SK-N-SH (cell line): ENCODE measurements at regions not wholly inside any gene's neighbourhood (a gene's known extent, or its start where the extent isn't known, plus 50 kb on each side); places are given as distances from the start of the nearest gene placed in this dataset.

Source experiments
- CTCF ChIA-PET: fragments of 300-600, 350-600 bp; formaldehyde crosslinking; extraction: SDS; loops from one replicate; lab custom pipeline; 2021; lab: Yijun Ruan, JAX
- POLR2A ChIA-PET: fragments of 350-600 bp; sonication (Branson Sonifier 250); formaldehyde crosslinking; extraction: SDS; loops from one replicate; lab custom pipeline; 2020; ENCODE audit warnings: antibody characterized with exemption, inconsistent platforms; lab: Yijun Ruan, JAX
- DNase-seq: peaks from one replicate; pipeline ENCODE4 v3.0.0; 2012
- H2AFZ ChIP-seq: fragments of 200-600 bp; sonication (generic); 2 replicates; pipeline ENCODE4 v1.8.1; 2016; ENCODE audit warnings: antibody characterized with exemption, mild to moderate bottlenecking, low read depth
- H3F3A ChIP-seq: fragments of 200-600 bp; sonication (generic); replicated peaks from 2 replicates; pipeline ENCODE3; 2016; ENCODE audit warnings: antibody characterized with exemption, mild to moderate bottlenecking; ENCODE audit not compliant: insufficient read depth
- H3K27ac ChIP-seq, 2 experiments: fragments of 200-500 bp in 1 of 2; fragments of 200-600 bp in 1 of 2; sonication (Bioruptor generic) in 1 of 2; sonication (generic), shearing (Covaris generic) in 1 of 2; 2 replicates each; pipeline versions ENCODE4 v1.5.1 to v1.6.1; 2014 to 2016; ENCODE audit warnings: low read depth in 2 of 2, inconsistent platforms in 1 of 2, low read length in 1 of 2, mild to moderate bottlenecking in 1 of 2, mixed read lengths in 1 of 2
- H3K27me3 ChIP-seq: fragments of 200-600 bp; sonication (generic), shearing (Covaris generic); 2 replicates; pipeline ENCODE4 v1.6.1; 2016; ENCODE audit warnings: mixed run types; ENCODE audit not compliant: insufficient read depth
- H3K36me3 ChIP-seq, 2 experiments: fragments of 200-500 bp in 1 of 2; fragments of 200-600 bp in 1 of 2; sonication (Bioruptor generic) in 1 of 2; sonication (generic) in 1 of 2; replicated peaks in 1 of 2; 2 replicates each; pipeline versions ENCODE3 to v1.5.1; 2014 to 2016; ENCODE audit warnings: low read length in 1 of 2, mild to moderate bottlenecking in 1 of 2; ENCODE audit not compliant: insufficient read depth in 2 of 2, control insufficient read depth in 1 of 2
- H3K4me1 ChIP-seq, 2 experiments: fragments of 200-500 bp in 1 of 2; fragments of 200-600 bp in 1 of 2; sonication (Bioruptor generic) in 1 of 2; sonication (generic), shearing (Covaris generic) in 1 of 2; 2 replicates each; pipeline versions ENCODE4 v1.5.1 to v1.6.1; 2014 to 2016; ENCODE audit warnings: low read depth in 1 of 2, low read length in 1 of 2, mixed run types in 1 of 2; ENCODE audit not compliant: insufficient read depth in 2 of 2, control insufficient read depth in 1 of 2
- H3K4me2 ChIP-seq: fragments of 200-600 bp; sonication (generic), shearing (Covaris generic); 2 replicates; pipeline ENCODE4 v1.6.1; 2017; ENCODE audit warnings: mixed run types
- H3K4me3 ChIP-seq, 2 experiments: fragments of 200-500 bp in 1 of 2; fragments of 200-600 bp in 1 of 2; sonication (Bioruptor generic) in 1 of 2; sonication (generic), shearing (Covaris generic) in 1 of 2; 2 replicates each; pipeline versions ENCODE4 v1.5.1 to v1.8.1; 2014 to 2016; ENCODE audit warnings: low read depth in 2 of 2, inconsistent platforms in 1 of 2, low read length in 1 of 2, mild to moderate bottlenecking in 1 of 2, mixed read lengths in 1 of 2, moderate library complexity in 1 of 2
- H3K79me2 ChIP-seq: fragments of 200-600 bp; sonication (generic); 2 replicates; pipeline ENCODE4 v1.8.1; 2017; ENCODE audit warnings: mild to moderate bottlenecking; ENCODE audit not compliant: insufficient read depth
- H3K9ac ChIP-seq: fragments of 200-600 bp; sonication (generic); 2 replicates; pipeline ENCODE4 v1.6.1; 2017; ENCODE audit warnings: mixed run types
- H3K9me2 ChIP-seq: fragments of 200-600 bp; sonication (generic); 2 replicates; pipeline ENCODE4 v1.6.1; 2017; ENCODE audit warnings: mixed run types
- H3K9me3 ChIP-seq: fragments of 200-600 bp; sonication (generic); 2 replicates; pipeline ENCODE4 v1.6.1; 2017; ENCODE audit warnings: mixed run types, mild to moderate bottlenecking, moderate library complexity
- H4K20me1 ChIP-seq: fragments of 200-600 bp; sonication (generic); 2 replicates; pipeline ENCODE4 v1.6.1; 2017; ENCODE audit warnings: mild to moderate bottlenecking, mixed run types; ENCODE audit not compliant: insufficient read depth
- EP300 ChIP-seq, 2 experiments: IDR thresholded peaks; 2 replicates each; pipeline versions ENCODE4 v1.4.0 to v1.6.1; 2012; ENCODE audit warnings: borderline replicate concordance in 1 of 2, low read depth in 1 of 2, low read length in 1 of 2
- EZH2phosphoT487 ChIP-seq: fragments of 200-600 bp; sonication (generic); IDR thresholded peaks from 2 replicates; pipeline ENCODE4 v1.6.1; 2017; ENCODE audit warnings: low read depth, mixed run types, mild to moderate bottlenecking, antibody characterized with exemption, moderate library complexity, borderline replicate concordance
- FOXJ3 ChIP-seq: sonication (generic); formaldehyde crosslinking; IDR thresholded peaks from 2 replicates; pipeline ENCODE4 v1.5.1; 2020; ENCODE audit warnings: mild to moderate bottlenecking, missing genetic modification reagents
- GABPA ChIP-seq: IDR thresholded peaks from 2 replicates; pipeline ENCODE4 v1.4.0; 2012; ENCODE audit warnings: low read depth, mild to moderate bottlenecking
- IRF3 ChIP-seq: fragments of 150-350 bp; IDR thresholded peaks from 2 replicates; pipeline ENCODE4 v1.6.1; 2016; ENCODE audit warnings: mild to moderate bottlenecking, low read depth, low read length
- MEF2A ChIP-seq: IDR thresholded peaks from 2 replicates; pipeline ENCODE4 v1.4.0; 2012; ENCODE audit warnings: low read depth, borderline replicate concordance
- RAD21 ChIP-seq: IDR thresholded peaks from 2 replicates; pipeline ENCODE4 v1.6.1; 2012; ENCODE audit warnings: mild to moderate bottlenecking, low read length
- RCOR1 ChIP-seq: fragments of 150-350 bp; IDR thresholded peaks from 2 replicates; pipeline ENCODE4 v1.6.1; 2017; ENCODE audit warnings: antibody characterized with exemption, low read length
- REST ChIP-seq: IDR thresholded peaks from 2 replicates; pipeline ENCODE4 v1.6.1; 2012; ENCODE audit warnings: mild to moderate bottlenecking, low read depth, low read length, moderate library complexity
- SMC3 ChIP-seq: IDR thresholded peaks from 2 replicates; pipeline ENCODE4 v1.6.1; 2012; ENCODE audit warnings: low read depth, low read length, improper control_type of control experiment
- ZBTB33 ChIP-seq: IDR thresholded peaks from 2 replicates; pipeline ENCODE4 v1.4.0; 2012; ENCODE audit warnings: low read depth, borderline replicate concordance
- WGBS: methylation state at CpG from one replicate; pipeline ENCODE4 v1.1.6; 2017; ENCODE audit warnings: low lambda C conversion rate; 5-methylcytosine and 5-hydroxymethylcytosine counted together
- TF ChIP-seq, protein P1 (sequence below): fragments of 200-600 bp; sonication (generic); IDR thresholded peaks from 2 replicates; pipeline ENCODE4 v1.6.1; 2017; ENCODE audit warnings: antibody characterized with exemption, mild to moderate bottlenecking, moderate library complexity

DNA sequence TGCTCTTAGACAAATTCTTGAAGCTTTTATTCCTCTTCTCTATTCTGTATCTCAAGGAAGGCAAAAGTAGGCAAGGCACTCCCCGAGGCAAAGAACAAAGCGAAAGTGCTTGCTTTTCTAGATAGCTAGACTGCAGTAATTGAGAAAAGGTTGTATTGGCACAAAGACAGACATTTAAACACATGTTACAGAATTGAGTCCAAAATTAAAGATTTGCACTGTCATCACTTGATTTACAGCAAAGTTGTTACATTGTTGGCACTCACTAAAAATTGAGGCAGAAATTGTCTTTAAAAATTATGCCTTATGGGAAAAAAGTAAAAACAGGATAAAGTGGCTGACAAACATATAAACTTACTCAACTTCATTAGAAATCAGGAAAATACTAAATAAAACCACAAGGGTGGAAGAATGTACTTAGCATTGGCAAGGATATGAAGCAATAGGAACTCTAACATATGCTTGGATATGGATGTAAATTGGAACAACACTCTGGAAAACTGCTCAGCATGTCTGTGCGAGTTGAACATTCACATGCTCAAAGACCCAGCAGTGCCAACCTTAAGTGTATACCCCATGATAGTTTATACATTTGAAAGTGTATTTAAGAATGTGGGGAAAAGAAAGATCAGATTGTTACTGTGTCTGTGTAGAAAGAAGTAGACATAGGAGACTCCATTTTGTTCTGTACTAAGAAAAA is 491.3 kb downstream of the GLRX3 start:
- H3K9ac ChIP-seq: no peak overlapping the region
- H3K27ac ChIP-seq: no peak overlapping the region
- no peak for TF ChIP-seq REST
- TF ChIP-seq GABPA: no peak
- no peak for TF ChIP-seq EZH2phosphoT487
- TF ChIP-seq, protein P1, sequence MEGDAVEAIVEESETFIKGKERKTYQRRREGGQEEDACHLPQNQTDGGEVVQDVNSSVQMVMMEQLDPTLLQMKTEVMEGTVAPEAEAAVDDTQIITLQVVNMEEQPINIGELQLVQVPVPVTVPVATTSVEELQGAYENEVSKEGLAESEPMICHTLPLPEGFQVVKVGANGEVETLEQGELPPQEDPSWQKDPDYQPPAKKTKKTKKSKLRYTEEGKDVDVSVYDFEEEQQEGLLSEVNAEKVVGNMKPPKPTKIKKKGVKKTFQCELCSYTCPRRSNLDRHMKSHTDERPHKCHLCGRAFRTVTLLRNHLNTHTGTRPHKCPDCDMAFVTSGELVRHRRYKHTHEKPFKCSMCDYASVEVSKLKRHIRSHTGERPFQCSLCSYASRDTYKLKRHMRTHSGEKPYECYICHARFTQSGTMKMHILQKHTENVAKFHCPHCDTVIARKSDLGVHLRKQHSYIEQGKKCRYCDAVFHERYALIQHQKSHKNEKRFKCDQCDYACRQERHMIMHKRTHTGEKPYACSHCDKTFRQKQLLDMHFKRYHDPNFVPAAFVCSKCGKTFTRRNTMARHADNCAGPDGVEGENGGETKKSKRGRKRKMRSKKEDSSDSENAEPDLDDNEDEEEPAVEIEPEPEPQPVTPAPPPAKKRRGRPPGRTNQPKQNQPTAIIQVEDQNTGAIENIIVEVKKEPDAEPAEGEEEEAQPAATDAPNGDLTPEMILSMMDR: no peak
- no peak for TF ChIP-seq FOXJ3 (CRISPR knock-in tag)
- no peak for TF ChIP-seq EP300 (IDR thresholded peaks at IDR 0.05; ENCODE audit: borderline replicate concordance in 1 of 2, low read depth in 1 of 2, low read length in 1 of 2)
- TF ChIP-seq, all 33 proteins: peak for 0
- Histone ChIP-seq H3K4me2 (no peak overlapping the region), H2AFZ (no peak overlapping the region), H3F3A (no peaks in the 10 kb centered on the region), H3K36me3 (no peaks in the 10 kb centered on the region), H3K79me2 (no peaks in the 10 kb centered on the region), H3K9me3 (no peaks in the 10 kb centered on the region; the same call in 1 of the 2 replicates), H3K9me2 (no peaks in the 10 kb centered on the region), H4K20me1 (no peaks in the 10 kb centered on the region), H3K27me3 (no peaks in the 10 kb centered on the region), H3K4me3 (no peak overlapping the region), H3K4me1 (peaks cover 0 to 10% of the 10 kb centered on the region in 2 experiments; a peak in 2 of 4 replicates)
- POLR2A ChIA-PET: no interaction called here
- no peak for DNase-seq
- WGBS: 16% methylated on average over 3 of the region's 3 CpGs
- CTCF ChIA-PET: interaction anchor here (0.7 kb wide), 1 partner anchor 633 kb away, joined by 3 read pairs; no protein-coding TSS in a partner anchor

- Histone ChIP-seq H4K20me1 (no peaks in the 10 kb centered on the region), H3K4me2 (no peak overlapping the region), H3F3A (no peaks in the 10 kb centered on the region), H3K36me3 (no peaks in the 10 kb centered on the region), H3K79me2 (no peaks in the 10 kb centered on the region), H3K9me3 (no peaks in the 10 kb centered on the region), H3K4me3 (no peak overlapping the region), H3K9me2 (no peaks in the 10 kb centered on the region), H3K27me3 (no peaks in the 10 kb centered on the region), H3K4me1 (peaks cover 0 to 10% of the 10 kb centered on the region in 2 experiments; a peak in 2 of 4 replicates), H2AFZ (no peak overlapping the region), H3K9ac (no peak overlapping the region), H3K27ac (no peak overlapping the region)
- WGBS: 34% methylated on average over 2 of the region's 2 CpGs
- no peak for TF ChIP-seq SMC3
- no peak for TF ChIP-seq IRF3
- no peak for TF ChIP-seq RCOR1
- TF ChIP-seq GABPA: no peak
- no peak for TF ChIP-seq ZBTB33
- TF ChIP-seq RAD21: no peak
- TF ChIP-seq MEF2A: no peak
- POLR2A ChIA-PET: no interaction called here
- CTCF ChIA-PET: no interaction called here
- no peak for DNase-seq
These were observed 493.9 kb downstream of the GLRX3 start for GRCh38 chr10:130630135-130630534.
